ENCODE measurements at regions not wholly inside any gene's neighbourhood (a gene's known extent, or its start where the extent isn't known, plus 50 kb on each side); places are given as distances from the start of the nearest gene placed in this dataset.

DNA sequence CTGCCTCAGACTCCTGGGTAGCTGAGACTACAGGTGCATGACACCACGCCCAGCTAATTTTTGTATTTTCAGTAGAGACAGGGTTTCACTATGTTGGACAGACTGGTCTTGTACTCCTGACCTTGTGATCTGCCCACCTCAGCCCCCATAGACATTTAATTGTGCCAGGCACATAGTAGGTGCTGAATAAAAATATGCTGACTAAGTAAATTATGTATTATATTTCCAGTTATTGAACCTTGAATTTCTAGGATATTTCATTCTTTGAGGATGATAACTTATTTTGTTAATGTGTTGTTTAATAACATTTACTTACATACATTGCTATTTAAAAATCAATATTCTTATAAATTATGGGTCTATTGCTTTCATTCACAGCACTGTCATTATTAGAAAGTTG, 190.4 kb upstream of the LRRTM4 start:
- TF ChIP-seq EZH2 (IDR thresholded peaks at IDR 0.05; ENCODE audit: borderline replicate concordance, low read depth, low read length, poor library complexity, severe bottlenecking), result no peak
- TF ChIP-seq, protein P1, sequence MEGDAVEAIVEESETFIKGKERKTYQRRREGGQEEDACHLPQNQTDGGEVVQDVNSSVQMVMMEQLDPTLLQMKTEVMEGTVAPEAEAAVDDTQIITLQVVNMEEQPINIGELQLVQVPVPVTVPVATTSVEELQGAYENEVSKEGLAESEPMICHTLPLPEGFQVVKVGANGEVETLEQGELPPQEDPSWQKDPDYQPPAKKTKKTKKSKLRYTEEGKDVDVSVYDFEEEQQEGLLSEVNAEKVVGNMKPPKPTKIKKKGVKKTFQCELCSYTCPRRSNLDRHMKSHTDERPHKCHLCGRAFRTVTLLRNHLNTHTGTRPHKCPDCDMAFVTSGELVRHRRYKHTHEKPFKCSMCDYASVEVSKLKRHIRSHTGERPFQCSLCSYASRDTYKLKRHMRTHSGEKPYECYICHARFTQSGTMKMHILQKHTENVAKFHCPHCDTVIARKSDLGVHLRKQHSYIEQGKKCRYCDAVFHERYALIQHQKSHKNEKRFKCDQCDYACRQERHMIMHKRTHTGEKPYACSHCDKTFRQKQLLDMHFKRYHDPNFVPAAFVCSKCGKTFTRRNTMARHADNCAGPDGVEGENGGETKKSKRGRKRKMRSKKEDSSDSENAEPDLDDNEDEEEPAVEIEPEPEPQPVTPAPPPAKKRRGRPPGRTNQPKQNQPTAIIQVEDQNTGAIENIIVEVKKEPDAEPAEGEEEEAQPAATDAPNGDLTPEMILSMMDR (conservative IDR thresholded peaks at IDR 0.05; ENCODE audit: low read depth, low read length), result no peak

Data from A673 (cell line).